ENCODE measurements at regions not wholly inside any gene's neighbourhood (a gene's known extent, or its start where the extent isn't known, plus 50 kb on each side); places are given as distances from the start of the nearest gene placed in this dataset.
"Not testable (repeated sequence)": the region's sequence is repeated elsewhere in the genome, so short reads cannot be mapped to it uniquely, and the experiment has no call there.

- no peak for TF ChIP-seq EZH2 (IDR thresholded peaks at IDR 0.05; ENCODE audit: low read length, missing control alignments)
- no peak for TF ChIP-seq CTCF (conservative IDR thresholded peaks at IDR 0.05 in 1 of 2, IDR thresholded peaks at IDR 0.05 in 1 of 2; ENCODE audit: low read depth in 1 of 2, low read length in 2 of 2)
- DNase-seq (ENCODE audit: low read depth in 2 of 2), result no peak
- no peaks in the 10 kb centered on the region for H3K4me1 ChIP-seq (ENCODE audit: control insufficient read depth, extremely low read depth, insufficient read depth, low read length)
- H3K79me2 ChIP-seq (ENCODE audit: control insufficient read depth, insufficient read depth, low read length), result no peaks in the 10 kb centered on the region
- no peak overlapping the region for H3K4me3 ChIP-seq (replicated peaks in 1 of 4; ENCODE audit: control extremely low read depth in 1 of 4, insufficient read depth in 1 of 4, low read depth in 3 of 4, low read length in 4 of 4)
- H3K27me3 ChIP-seq (ENCODE audit: control insufficient read depth, insufficient read depth, low read length), result no peaks in the 10 kb centered on the region
- no peak overlapping the region for H3K9ac ChIP-seq (ENCODE audit: insufficient read depth, low read length)
- no peaks in the 10 kb centered on the region for H4K20me1 ChIP-seq (ENCODE audit: control insufficient read depth, extremely low read depth, insufficient read depth, low read length)
- H3K36me3 ChIP-seq (ENCODE audit: control insufficient read depth, insufficient read depth, low read length), result no peaks in the 10 kb centered on the region
- no peak overlapping the region for H3K27ac ChIP-seq (ENCODE audit: insufficient read depth, low read length)
- H3K9me3 ChIP-seq (ENCODE audit: control insufficient read depth, insufficient read depth, low read depth, low read length), result no peaks in the 10 kb centered on the region
- no peak overlapping the region for H2AFZ ChIP-seq (ENCODE audit: low read length)
- no peak overlapping the region for H3K4me2 ChIP-seq (ENCODE audit: extremely low read depth, insufficient read depth, low read length)
Measured at GRCh38 chr2:88396209-88396608, 56.3 kb downstream of the FOXI3 start.

- no peak for TF ChIP-seq CTCF (conservative IDR thresholded peaks at IDR 0.05 in 1 of 2, IDR thresholded peaks at IDR 0.05 in 1 of 2; ENCODE audit: low read depth in 1 of 2, low read length in 2 of 2)
- TF ChIP-seq EZH2 (IDR thresholded peaks at IDR 0.05; ENCODE audit: low read length, missing control alignments), result no peak
- Histone ChIP-seq H2AFZ (ENCODE audit: low read length) (no peak overlapping the region), H3K4me2 (ENCODE audit: extremely low read depth, insufficient read depth, low read length) (no peak overlapping the region), H3K9me3 (ENCODE audit: control insufficient read depth, insufficient read depth, low read depth, low read length) (no peaks in the 10 kb centered on the region), H3K9ac (ENCODE audit: insufficient read depth, low read length) (no peak overlapping the region), H3K79me2 (ENCODE audit: control insufficient read depth, insufficient read depth, low read length) (no peaks in the 10 kb centered on the region), H3K27me3 (ENCODE audit: control insufficient read depth, insufficient read depth, low read length) (no peaks in the 10 kb centered on the region), H3K4me1 (ENCODE audit: control insufficient read depth, extremely low read depth, insufficient read depth, low read length) (no peaks in the 10 kb centered on the region), H4K20me1 (ENCODE audit: control insufficient read depth, extremely low read depth, insufficient read depth, low read length) (no peaks in the 10 kb centered on the region), H3K4me3 (replicated peaks in 1 of 4; ENCODE audit: control extremely low read depth in 1 of 4, insufficient read depth in 1 of 4, low read depth in 3 of 4, low read length in 4 of 4) (no peak overlapping the region), H3K27ac (ENCODE audit: insufficient read depth, low read length) (no peak overlapping the region), H3K36me3 (ENCODE audit: control insufficient read depth, insufficient read depth, low read length) (no peaks in the 10 kb centered on the region)
- DNase-seq (ENCODE audit: low read depth in 2 of 2), result no peak
Measured at GRCh38 chr2:88377641-88377991, 74.9 kb downstream of the FOXI3 start.

- Histone ChIP-seq H3K4me2 (ENCODE audit: extremely low read depth, insufficient read depth, low read length) (no peak overlapping the region), H2AFZ (ENCODE audit: low read length) (no peak overlapping the region), H3K9ac (ENCODE audit: insufficient read depth, low read length) (no peak overlapping the region), H3K36me3 (ENCODE audit: control insufficient read depth, insufficient read depth, low read length) (no peaks in the 10 kb centered on the region), H3K4me3 (replicated peaks in 1 of 4; ENCODE audit: control extremely low read depth in 1 of 4, insufficient read depth in 1 of 4, low read depth in 3 of 4, low read length in 4 of 4) (no peak overlapping the region), H4K20me1 (ENCODE audit: control insufficient read depth, extremely low read depth, insufficient read depth, low read length) (no peaks in the 10 kb centered on the region), H3K27me3 (ENCODE audit: control insufficient read depth, insufficient read depth, low read length) (no peaks in the 10 kb centered on the region), H3K9me3 (ENCODE audit: control insufficient read depth, insufficient read depth, low read depth, low read length) (no peaks in the 10 kb centered on the region), H3K27ac (ENCODE audit: insufficient read depth, low read length) (no peak overlapping the region), H3K79me2 (ENCODE audit: control insufficient read depth, insufficient read depth, low read length) (no peaks in the 10 kb centered on the region), H3K4me1 (ENCODE audit: control insufficient read depth, extremely low read depth, insufficient read depth, low read length) (no peaks in the 10 kb centered on the region)
- DNase-seq (ENCODE audit: low read depth in 2 of 2), result no peak
- no peak for TF ChIP-seq CTCF (conservative IDR thresholded peaks at IDR 0.05 in 1 of 2, IDR thresholded peaks at IDR 0.05 in 1 of 2; ENCODE audit: low read depth in 1 of 2, low read length in 2 of 2)
- TF ChIP-seq EZH2 (IDR thresholded peaks at IDR 0.05; ENCODE audit: low read length, missing control alignments), result no peak
Measured at GRCh38 chr2:88372042-88372441, 80.5 kb downstream of the FOXI3 start.

- DNase-seq (ENCODE audit: low read depth in 2 of 2), result not testable (repeated sequence)
Measured at GRCh38 chr2:88365408-88365807, 87.1 kb downstream of the FOXI3 start.

More at GRCh38 chr2:88365408-88365807, 87.1 kb downstream of the FOXI3 start:
- not testable (repeated sequence) for H3K9me3 ChIP-seq (ENCODE audit: control insufficient read depth, insufficient read depth, low read depth, low read length); H3K27me3 ChIP-seq (ENCODE audit: control insufficient read depth, insufficient read depth, low read length); H3K36me3 ChIP-seq (ENCODE audit: control insufficient read depth, insufficient read depth, low read length); H3K9ac ChIP-seq (ENCODE audit: insufficient read depth, low read length); H3K4me3 ChIP-seq (replicated peaks in 1 of 4; ENCODE audit: control extremely low read depth in 1 of 4, insufficient read depth in 1 of 4, low read depth in 3 of 4, low read length in 4 of 4); H3K79me2 ChIP-seq (ENCODE audit: control insufficient read depth, insufficient read depth, low read length); H4K20me1 ChIP-seq (ENCODE audit: control insufficient read depth, extremely low read depth, insufficient read depth, low read length); H2AFZ ChIP-seq (ENCODE audit: low read length); H3K4me1 ChIP-seq (ENCODE audit: control insufficient read depth, extremely low read depth, insufficient read depth, low read length); H3K4me2 ChIP-seq (ENCODE audit: extremely low read depth, insufficient read depth, low read length); H3K27ac ChIP-seq (ENCODE audit: insufficient read depth, low read length)
